GM23248 (cell line): ENCODE measurements at regions not wholly inside any gene's neighbourhood (a gene's known extent, or its start where the extent isn't known, plus 50 kb on each side); places are given as distances from the start of the nearest gene placed in this dataset.

Experiments
- DNase-seq: peaks from one replicate; pipeline ENCODE4 v3.0.0-alpha.2; 2015
- H2AFZ ChIP-seq: fragments of 200-600 bp; sonication (generic); 2 replicates; pipeline ENCODE4 v1.6.1; 2016; ENCODE audit warnings: antibody characterized with exemption
- H3F3A ChIP-seq: fragments of 200-600 bp; sonication (generic); 2 replicates; pipeline ENCODE4 v1.6.1; 2016; ENCODE audit warnings: mild to moderate bottlenecking, antibody characterized with exemption, mixed run types; ENCODE audit not compliant: insufficient read depth
- H3K27ac ChIP-seq: fragments of 200-600 bp; sonication (generic); 2 replicates; pipeline ENCODE4 v1.5.1; 2016; ENCODE audit warnings: mild to moderate bottlenecking
- H3K27me3 ChIP-seq: fragments of 200-600 bp; sonication (generic); replicated peaks from 2 replicates; pipeline ENCODE4 v1.6.1; 2016; ENCODE audit warnings: mild to moderate bottlenecking; ENCODE audit not compliant: insufficient read depth
- H3K36me3 ChIP-seq: fragments of 200-600 bp; sonication (generic); 2 replicates; pipeline ENCODE4 v1.6.1; 2016; ENCODE audit warnings: low read depth, mild to moderate bottlenecking
- H3K4me1 ChIP-seq: fragments of 200-600 bp; sonication (generic); 2 replicates; pipeline ENCODE4 v1.6.1; 2016; ENCODE audit warnings: mild to moderate bottlenecking; ENCODE audit not compliant: insufficient read depth
- H3K4me2 ChIP-seq: fragments of 200-600 bp; sonication (generic); one replicate; pipeline ENCODE4 v1.6.1; 2016; ENCODE audit warnings: mild to moderate bottlenecking; ENCODE audit not compliant: unreplicated experiment
- H3K4me3 ChIP-seq: fragments of 200-600 bp; sonication (generic); 2 replicates; pipeline ENCODE4 v1.5.1; 2016; ENCODE audit warnings: mild to moderate bottlenecking
- H3K79me2 ChIP-seq: fragments of 200-600 bp; sonication (generic); 2 replicates; pipeline ENCODE4 v1.6.1; 2016; ENCODE audit warnings: mild to moderate bottlenecking; ENCODE audit not compliant: insufficient read depth
- H3K9ac ChIP-seq: fragments of 200-600 bp; sonication (generic); 2 replicates; pipeline ENCODE4 v1.6.1; 2016; ENCODE audit warnings: mild to moderate bottlenecking
- H3K9me2 ChIP-seq: fragments of 200-600 bp; sonication (generic); 2 replicates; pipeline ENCODE4 v1.6.1; 2016; ENCODE audit warnings: mixed run types, mild to moderate bottlenecking, moderate library complexity; ENCODE audit not compliant: insufficient read depth
- H3K9me3 ChIP-seq: fragments of 200-600 bp; sonication (generic); one replicate; pipeline ENCODE4 v1.6.1; 2017; ENCODE audit warnings: low read depth
- H4K20me1 ChIP-seq: fragments of 200-600 bp; sonication (generic); 2 replicates; pipeline ENCODE4 v1.6.0; 2016; ENCODE audit not compliant: insufficient read depth
- EZH2 ChIP-seq: fragments of 200-600 bp; sonication (generic); IDR thresholded peaks from 2 replicates; pipeline ENCODE4 v1.6.1; 2018; ENCODE audit warnings: antibody characterized with exemption, mild to moderate bottlenecking; ENCODE audit not compliant: insufficient read depth, poor library complexity, severe bottlenecking
- EZH2phosphoT487 ChIP-seq: fragments of 200-600 bp; sonication (generic); IDR thresholded peaks from 2 replicates; pipeline ENCODE4 v1.6.1; 2018; ENCODE audit warnings: antibody characterized with exemption, moderate library complexity, mild to moderate bottlenecking, low read depth; ENCODE audit not compliant: insufficient read depth
- WGBS, 2 experiments: methylation state at CpG; one replicate each; pipeline ENCODE4 v1.1.6; 2015 to 2017; ENCODE audit warnings: low lambda C conversion rate in 2 of 2, low coverage in 1 of 2; ENCODE audit errors: missing lambda C conversion rate in 2 of 2; 5-methylcytosine and 5-hydroxymethylcytosine counted together
- in situ Hi-C: fragments of 300-500 bp; cut with MboI; formaldehyde crosslinking; loops from 2 replicates; pipeline ENCODE4 v1.15.0; 2020

GRCh38 chr11:95338430-95338991 lies 107.5 kb upstream of the SESN3 start:
- in situ Hi-C loops: no loop called here
- Histone ChIP-seq H3K27ac (peak overlapping the region; percentile 5), H4K20me1 (no peaks in the 10 kb centered on the region), H3K4me2 (peak overlapping the region; percentile 17), H3K27me3 (no peaks in the 10 kb centered on the region), H3K36me3 (no peaks in the 10 kb centered on the region), H2AFZ (peak overlapping the region; percentile 21; the same call in 1 of the 2 replicates), H3K9ac (no peak overlapping the region), H3K79me2 (no peaks in the 10 kb centered on the region), H3K9me3 (no peaks in the 10 kb centered on the region), H3F3A (peaks cover 15% of the 10 kb centered on the region; the same call in 1 of the 2 replicates), H3K4me3 (no peak overlapping the region), H3K4me1 (peaks cover 26% of the 10 kb centered on the region), H3K9me2 (no peaks in the 10 kb centered on the region)
- TF ChIP-seq EZH2 (no peak), EZH2phosphoT487 (no peak)
- DNase-seq: peak; percentile 86
- 32 to 43% methylated on average over 4 of the region's 4 CpGs for WGBS, 2 experiments

- Histone ChIP-seq H3K4me3 (0 out of 2 replicates have a peak overlapping the region, but pooled peaks have one; percentile 46), H3K79me2 (no peaks in the 10 kb centered on the region), H3K9me3 (no peaks in the 10 kb centered on the region), H3K36me3 (no peaks in the 10 kb centered on the region), H3K4me1 (peaks cover 26% of the 10 kb centered on the region), H4K20me1 (no peaks in the 10 kb centered on the region), H2AFZ (peak overlapping the region; percentile 86), H3F3A (peaks cover 15% of the 10 kb centered on the region; the same call in 1 of the 2 replicates), H3K27me3 (no peaks in the 10 kb centered on the region), H3K27ac (no peak overlapping the region), H3K4me2 (peak overlapping the region; percentile 60), H3K9me2 (no peaks in the 10 kb centered on the region), H3K9ac (peak overlapping the region; percentile 61)
- DNase-seq: peak; percentile 18
- in situ Hi-C loops: no loop called here
- 73 to 85% methylated on average over 2 of the region's 2 CpGs for WGBS, 2 experiments
- no peak for TF ChIP-seq EZH2
- no peak for TF ChIP-seq EZH2phosphoT487
Measured at GRCh38 chr11:95337972-95338429, 107.0 kb upstream of the SESN3 start.

- DNase-seq: peak; percentile 70
- TF ChIP-seq EZH2 (no peak), EZH2phosphoT487 (no peak)
- peaks cover 26% of the 10 kb centered on the region for H3K4me1 ChIP-seq
- peak overlapping the region; percentile 46 for H3K4me3 ChIP-seq
- H4K20me1 ChIP-seq: no peaks in the 10 kb centered on the region
- 5 to 9% methylated on average over 14 of the region's 14 CpGs for WGBS, 2 experiments
- H3K9ac ChIP-seq: peak overlapping the region; percentile 61
- H3K36me3 ChIP-seq: no peaks in the 10 kb centered on the region
- peaks cover 15% of the 10 kb centered on the region; the same call in 1 of the 2 replicates for H3F3A ChIP-seq
- peak overlapping the region; percentile 28 for H3K27ac ChIP-seq
- H2AFZ ChIP-seq: peak overlapping the region; percentile 86
- H3K4me2 ChIP-seq: peak overlapping the region; percentile 60
- H3K27me3 ChIP-seq: no peaks in the 10 kb centered on the region
- no peaks in the 10 kb centered on the region for H3K9me2 ChIP-seq
- no peaks in the 10 kb centered on the region for H3K79me2 ChIP-seq
- H3K9me3 ChIP-seq: no peaks in the 10 kb centered on the region
- in situ Hi-C loops: no loop called here
Measured at GRCh38 chr11:95337175-95337957, 106.4 kb upstream of the SESN3 start.

GRCh38 chr11:95335989-95336388 lies 105.0 kb upstream of the SESN3 start:
- Histone ChIP-seq H3F3A (peaks cover 15% of the 10 kb centered on the region; the same call in 1 of the 2 replicates), H3K9me3 (no peaks in the 10 kb centered on the region), H3K79me2 (no peaks in the 10 kb centered on the region), H3K27me3 (no peaks in the 10 kb centered on the region), H3K36me3 (no peaks in the 10 kb centered on the region), H4K20me1 (no peaks in the 10 kb centered on the region), H3K9me2 (no peaks in the 10 kb centered on the region), H3K4me2 (no peak overlapping the region), H2AFZ (no peak overlapping the region), H3K4me3 (no peak overlapping the region), H3K4me1 (peaks cover 26% of the 10 kb centered on the region), H3K9ac (no peak overlapping the region), H3K27ac (no peak overlapping the region)
- TF ChIP-seq EZH2 (no peak), EZH2phosphoT487 (no peak)
- in situ Hi-C loops: no loop called here
- WGBS, 2 experiments: 96% methylated on average over 3 of the region's 3 CpGs
- no peak for DNase-seq
